ENCODE measurements at regions not wholly inside any gene's neighbourhood (a gene's known extent, or its start where the extent isn't known, plus 50 kb on each side); places are given as distances from the start of the nearest gene placed in this dataset.

DNA sequence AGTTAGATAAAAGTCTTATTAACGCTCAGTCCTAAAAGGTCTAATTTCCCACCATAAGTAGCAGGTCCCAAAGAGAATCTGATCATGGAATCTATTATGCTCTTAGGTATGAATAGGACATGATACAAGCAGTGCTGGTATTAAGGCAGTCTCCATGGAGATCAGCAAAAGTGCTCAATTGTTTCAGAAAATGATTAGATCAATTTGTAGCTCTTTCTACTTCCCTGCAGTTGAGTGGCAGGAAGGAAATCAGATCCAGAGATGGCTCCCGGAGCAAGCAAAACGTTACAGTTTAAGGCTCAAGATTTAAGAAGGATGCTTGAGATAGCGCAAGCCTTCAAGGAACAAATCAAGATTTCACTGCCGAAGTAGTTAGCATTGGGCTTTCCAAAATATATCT, 205.7 kb downstream of the DRD1 start:
- Histone ChIP-seq H3K27me3 (ENCODE audit: insufficient read depth, low read length) (0 out of 2 replicates have a peak, but pooled peaks cover 2% of the 10 kb centered on the region), H3K4me3 (ENCODE audit: low read length) (no peak overlapping the region), H3K27ac (ENCODE audit: low read depth, low read length) (no peak overlapping the region), H3K9ac (ENCODE audit: low read depth, low read length) (no peak overlapping the region), H3K9me3 (ENCODE audit: insufficient read depth, low read depth, low read length) (no peaks in the 10 kb centered on the region), H3K4me1 (ENCODE audit: insufficient read depth, low read length) (no peaks in the 10 kb centered on the region), H3K36me3 (ENCODE audit: insufficient read depth, low read length) (no peaks in the 10 kb centered on the region)
- 91% methylated on average over 4 of the region's 5 CpGs for WGBS

- no peaks in the 10 kb centered on the region for H3K9me3 ChIP-seq (ENCODE audit: insufficient read depth, low read depth, low read length)
- 0 out of 2 replicates have a peak, but pooled peaks cover 2% of the 10 kb centered on the region for H3K27me3 ChIP-seq (ENCODE audit: insufficient read depth, low read length)
- no peak overlapping the region for H3K9ac ChIP-seq (ENCODE audit: low read depth, low read length)
- no peaks in the 10 kb centered on the region for H3K4me1 ChIP-seq (ENCODE audit: insufficient read depth, low read length)
- WGBS, result 85% methylated on average over 6 of the region's 6 CpGs
- no peak overlapping the region for H3K27ac ChIP-seq (ENCODE audit: low read depth, low read length)
- H3K36me3 ChIP-seq (ENCODE audit: insufficient read depth, low read length), result no peaks in the 10 kb centered on the region
- H3K4me3 ChIP-seq (ENCODE audit: low read length), result no peak overlapping the region
Observed at GRCh38 chr5:175236176-175236575, 207.8 kb downstream of the DRD1 start.

- WGBS, result 91% methylated on average over 9 of the region's 9 CpGs
- no peak overlapping the region for H3K4me3 ChIP-seq (ENCODE audit: low read length)
- H3K27ac ChIP-seq (ENCODE audit: low read depth, low read length), result no peak overlapping the region
- H3K36me3 ChIP-seq (ENCODE audit: insufficient read depth, low read length), result no peaks in the 10 kb centered on the region
- H3K9ac ChIP-seq (ENCODE audit: low read depth, low read length), result no peak overlapping the region
- H3K27me3 ChIP-seq (ENCODE audit: insufficient read depth, low read length), result 0 out of 2 replicates have a peak, but pooled peaks cover 2% of the 10 kb centered on the region
- H3K9me3 ChIP-seq (ENCODE audit: insufficient read depth, low read depth, low read length), result no peaks in the 10 kb centered on the region
- no peaks in the 10 kb centered on the region for H3K4me1 ChIP-seq (ENCODE audit: insufficient read depth, low read length)
Observed at GRCh38 chr5:175235251-175235960, 208.6 kb downstream of the DRD1 start.

- no peak overlapping the region for H3K4me3 ChIP-seq (ENCODE audit: low read length)
- H3K4me1 ChIP-seq (ENCODE audit: insufficient read depth, low read length), result no peaks in the 10 kb centered on the region
- no peaks in the 10 kb centered on the region for H3K9me3 ChIP-seq (ENCODE audit: insufficient read depth, low read depth, low read length)
- H3K27me3 ChIP-seq (ENCODE audit: insufficient read depth, low read length), result no peaks in the 10 kb centered on the region
- no peak overlapping the region for H3K27ac ChIP-seq (ENCODE audit: low read depth, low read length)
- no peak overlapping the region for H3K9ac ChIP-seq (ENCODE audit: low read depth, low read length)
- WGBS, result 64% methylated on average over 7 of the region's 7 CpGs
- no peaks in the 10 kb centered on the region for H3K36me3 ChIP-seq (ENCODE audit: insufficient read depth, low read length)
Observed at GRCh38 chr5:175230299-175230698, 213.7 kb downstream of the DRD1 start.

- 83% methylated on average over 1 of the region's 1 CpG for WGBS
- Histone ChIP-seq H3K27ac (ENCODE audit: low read depth, low read length) (no peak overlapping the region), H3K36me3 (ENCODE audit: insufficient read depth, low read length) (no peaks in the 10 kb centered on the region), H3K9ac (ENCODE audit: low read depth, low read length) (no peak overlapping the region), H3K27me3 (ENCODE audit: insufficient read depth, low read length) (no peaks in the 10 kb centered on the region), H3K4me3 (ENCODE audit: low read length) (no peak overlapping the region), H3K9me3 (ENCODE audit: insufficient read depth, low read depth, low read length) (no peaks in the 10 kb centered on the region), H3K4me1 (ENCODE audit: insufficient read depth, low read length) (no peaks in the 10 kb centered on the region)
Observed at GRCh38 chr5:175226506-175226905, 217.5 kb downstream of the DRD1 start.

- no peaks in the 10 kb centered on the region for H3K9me3 ChIP-seq (ENCODE audit: insufficient read depth, low read depth, low read length)
- H3K9ac ChIP-seq (ENCODE audit: low read depth, low read length), result no peak overlapping the region
- H3K4me1 ChIP-seq (ENCODE audit: insufficient read depth, low read length), result no peaks in the 10 kb centered on the region
- no peaks in the 10 kb centered on the region for H3K27me3 ChIP-seq (ENCODE audit: insufficient read depth, low read length)
- no peak overlapping the region for H3K27ac ChIP-seq (ENCODE audit: low read depth, low read length)
- no peak overlapping the region for H3K4me3 ChIP-seq (ENCODE audit: low read length)
- H3K36me3 ChIP-seq (ENCODE audit: insufficient read depth, low read length), result no peaks in the 10 kb centered on the region
- WGBS, result 88% methylated on average over 7 of the region's 7 CpGs
Observed at GRCh38 chr5:175223291-175223690, 220.7 kb downstream of the DRD1 start.

- Histone ChIP-seq H3K4me1 (ENCODE audit: insufficient read depth, low read length) (no peaks in the 10 kb centered on the region), H3K4me3 (ENCODE audit: low read length) (no peak overlapping the region), H3K27ac (ENCODE audit: low read depth, low read length) (no peak overlapping the region), H3K9ac (ENCODE audit: low read depth, low read length) (no peak overlapping the region), H3K36me3 (ENCODE audit: insufficient read depth, low read length) (no peaks in the 10 kb centered on the region), H3K27me3 (ENCODE audit: insufficient read depth, low read length) (no peaks in the 10 kb centered on the region), H3K9me3 (ENCODE audit: insufficient read depth, low read depth, low read length) (no peaks in the 10 kb centered on the region)
- WGBS, result 91% methylated on average over 2 of the region's 2 CpGs
Observed at GRCh38 chr5:175222621-175223020, 221.4 kb downstream of the DRD1 start.

GRCh38 chr5:175220549-175220948, 223.4 kb downstream of the DRD1 start:
- H3K9me3 ChIP-seq (ENCODE audit: insufficient read depth, low read depth, low read length), result no peaks in the 10 kb centered on the region
- H3K9ac ChIP-seq (ENCODE audit: low read depth, low read length), result no peak overlapping the region
- H3K27me3 ChIP-seq (ENCODE audit: insufficient read depth, low read length), result no peaks in the 10 kb centered on the region
- no peaks in the 10 kb centered on the region for H3K4me1 ChIP-seq (ENCODE audit: insufficient read depth, low read length)
- no peaks in the 10 kb centered on the region for H3K36me3 ChIP-seq (ENCODE audit: insufficient read depth, low read length)
- no peak overlapping the region for H3K27ac ChIP-seq (ENCODE audit: low read depth, low read length)
- 100% methylated on average over 1 of the region's 1 CpG for WGBS
- no peak overlapping the region for H3K4me3 ChIP-seq (ENCODE audit: low read length)

GRCh38 chr5:175219366-175219765, 224.6 kb downstream of the DRD1 start:
- H3K9ac ChIP-seq (ENCODE audit: low read depth, low read length), result no peak overlapping the region
- no CpG with 5 or more reads among the region's 2 CpGs for WGBS
- H3K9me3 ChIP-seq (ENCODE audit: insufficient read depth, low read depth, low read length), result no peaks in the 10 kb centered on the region
- H3K27ac ChIP-seq (ENCODE audit: low read depth, low read length), result no peak overlapping the region
- no peaks in the 10 kb centered on the region for H3K36me3 ChIP-seq (ENCODE audit: insufficient read depth, low read length)
- H3K4me3 ChIP-seq (ENCODE audit: low read length), result no peak overlapping the region
- H3K27me3 ChIP-seq (ENCODE audit: insufficient read depth, low read length), result no peaks in the 10 kb centered on the region
- H3K4me1 ChIP-seq (ENCODE audit: insufficient read depth, low read length), result no peaks in the 10 kb centered on the region

GRCh38 chr5:175216991-175217390, 227.0 kb downstream of the DRD1 start:
- Histone ChIP-seq H3K9ac (ENCODE audit: low read depth, low read length) (no peak overlapping the region), H3K27me3 (ENCODE audit: insufficient read depth, low read length) (no peaks in the 10 kb centered on the region), H3K9me3 (ENCODE audit: insufficient read depth, low read depth, low read length) (no peaks in the 10 kb centered on the region), H3K36me3 (ENCODE audit: insufficient read depth, low read length) (no peaks in the 10 kb centered on the region), H3K4me3 (ENCODE audit: low read length) (no peak overlapping the region), H3K4me1 (ENCODE audit: insufficient read depth, low read length) (no peaks in the 10 kb centered on the region), H3K27ac (ENCODE audit: low read depth, low read length) (no peak overlapping the region)
- 98% methylated on average over 6 of the region's 6 CpGs for WGBS

DNA sequence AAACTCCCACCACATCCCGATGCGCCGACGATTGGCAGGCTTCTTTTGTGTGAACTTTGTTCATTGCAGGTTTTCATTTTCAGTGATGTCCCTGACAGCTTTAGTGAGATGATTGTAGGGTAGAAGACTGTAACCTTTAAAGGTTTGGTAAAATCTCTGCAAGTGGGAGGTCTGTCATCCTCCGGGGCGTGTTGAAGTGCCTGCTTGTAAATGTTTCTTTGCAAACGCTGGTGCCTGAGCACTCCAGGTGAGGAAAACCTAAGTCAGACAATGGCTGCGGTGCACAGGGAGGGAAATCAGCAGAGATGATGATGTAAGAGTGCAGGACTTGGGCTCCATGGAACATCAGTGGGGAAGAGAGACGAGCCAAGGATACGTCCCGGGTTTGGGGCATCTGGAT, 228.1 kb downstream of the DRD1 start:
- Histone ChIP-seq H3K4me3 (ENCODE audit: low read length) (no peak overlapping the region), H3K27me3 (ENCODE audit: insufficient read depth, low read length) (no peaks in the 10 kb centered on the region), H3K4me1 (ENCODE audit: insufficient read depth, low read length) (no peaks in the 10 kb centered on the region), H3K27ac (ENCODE audit: low read depth, low read length) (no peak overlapping the region), H3K36me3 (ENCODE audit: insufficient read depth, low read length) (no peaks in the 10 kb centered on the region), H3K9me3 (ENCODE audit: insufficient read depth, low read depth, low read length) (no peaks in the 10 kb centered on the region), H3K9ac (ENCODE audit: low read depth, low read length) (no peak overlapping the region)
- 84% methylated on average over 11 of the region's 11 CpGs for WGBS

- 70% methylated on average over 2 of the region's 2 CpGs for WGBS
- Histone ChIP-seq H3K9me3 (ENCODE audit: insufficient read depth, low read depth, low read length) (no peaks in the 10 kb centered on the region), H3K4me1 (ENCODE audit: insufficient read depth, low read length) (no peaks in the 10 kb centered on the region), H3K9ac (ENCODE audit: low read depth, low read length) (no peak overlapping the region), H3K27ac (ENCODE audit: low read depth, low read length) (no peak overlapping the region), H3K4me3 (ENCODE audit: low read length) (no peak overlapping the region), H3K27me3 (ENCODE audit: insufficient read depth, low read length) (no peaks in the 10 kb centered on the region), H3K36me3 (ENCODE audit: insufficient read depth, low read length) (no peaks in the 10 kb centered on the region)
Observed at GRCh38 chr5:175214152-175214551, 229.8 kb downstream of the DRD1 start.

Measured in HUES64 (cell line).